ENCODE measurements at regions not wholly inside any gene's neighbourhood (a gene's known extent, or its start where the extent isn't known, plus 50 kb on each side); places are given as distances from the start of the nearest gene placed in this dataset.

DNA sequence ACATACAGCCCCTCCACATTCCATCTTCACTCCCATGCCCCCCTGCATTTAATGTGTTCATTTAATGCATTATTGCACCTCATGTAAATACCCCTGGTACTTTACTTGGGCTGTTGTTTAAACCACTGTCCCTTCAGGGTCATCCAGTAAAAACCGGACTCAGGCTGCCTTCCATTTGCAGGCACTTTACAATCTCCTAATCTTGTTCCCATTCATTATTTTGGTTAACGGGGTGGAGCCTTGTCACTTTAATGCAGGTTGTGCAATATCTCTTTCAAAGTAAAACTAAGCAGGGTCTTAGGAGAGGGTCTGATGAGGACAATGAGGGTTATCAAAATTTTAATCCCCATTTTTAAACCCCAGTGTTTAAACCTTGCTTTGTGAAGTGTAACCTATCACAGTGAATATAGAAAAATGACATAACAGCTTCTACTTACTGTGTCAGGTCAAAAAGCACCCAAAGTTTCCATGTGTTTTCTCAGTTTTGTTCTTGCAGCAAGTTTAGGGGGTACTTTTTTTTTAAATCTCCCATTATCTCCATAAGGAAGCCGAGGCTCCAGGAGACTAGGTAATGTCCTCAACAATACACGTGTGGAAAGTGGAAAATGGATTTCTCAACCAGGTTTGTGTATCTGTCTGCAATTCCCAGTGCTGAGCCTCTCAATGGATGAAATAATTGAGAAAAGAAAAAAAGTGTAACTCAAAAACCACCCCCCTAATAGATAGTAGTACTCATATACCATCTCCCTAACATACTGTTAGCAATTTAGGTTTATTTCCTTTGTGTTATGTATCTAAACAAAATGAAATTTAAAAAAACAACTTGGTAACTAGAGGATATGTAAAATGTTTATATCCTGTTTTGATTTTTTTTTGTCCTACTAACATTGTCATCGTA lies 54.2 kb upstream of the SPRY4 start:
- Histone ChIP-seq H3K4me1 (ENCODE audit: control insufficient read depth in 1 of 2, low read depth in 2 of 2) (no peaks in the 10 kb centered on the region), H3K36me3 (no peaks in the 10 kb centered on the region), H3K9me3 (no peaks in the 10 kb centered on the region), H3K27me3 (replicated peaks; ENCODE audit: insufficient read depth) (no peaks in the 10 kb centered on the region), H3K27ac (no peak overlapping the region), H3K4me3 (no peak overlapping the region)
- no peak for ATAC-seq (ENCODE audit: insufficient number of reproducible peaks, low FRiP score, low read depth)
- no peak for DNase-seq (ENCODE audit: low spot score)
- TF ChIP-seq, protein P1, sequence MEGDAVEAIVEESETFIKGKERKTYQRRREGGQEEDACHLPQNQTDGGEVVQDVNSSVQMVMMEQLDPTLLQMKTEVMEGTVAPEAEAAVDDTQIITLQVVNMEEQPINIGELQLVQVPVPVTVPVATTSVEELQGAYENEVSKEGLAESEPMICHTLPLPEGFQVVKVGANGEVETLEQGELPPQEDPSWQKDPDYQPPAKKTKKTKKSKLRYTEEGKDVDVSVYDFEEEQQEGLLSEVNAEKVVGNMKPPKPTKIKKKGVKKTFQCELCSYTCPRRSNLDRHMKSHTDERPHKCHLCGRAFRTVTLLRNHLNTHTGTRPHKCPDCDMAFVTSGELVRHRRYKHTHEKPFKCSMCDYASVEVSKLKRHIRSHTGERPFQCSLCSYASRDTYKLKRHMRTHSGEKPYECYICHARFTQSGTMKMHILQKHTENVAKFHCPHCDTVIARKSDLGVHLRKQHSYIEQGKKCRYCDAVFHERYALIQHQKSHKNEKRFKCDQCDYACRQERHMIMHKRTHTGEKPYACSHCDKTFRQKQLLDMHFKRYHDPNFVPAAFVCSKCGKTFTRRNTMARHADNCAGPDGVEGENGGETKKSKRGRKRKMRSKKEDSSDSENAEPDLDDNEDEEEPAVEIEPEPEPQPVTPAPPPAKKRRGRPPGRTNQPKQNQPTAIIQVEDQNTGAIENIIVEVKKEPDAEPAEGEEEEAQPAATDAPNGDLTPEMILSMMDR (IDR thresholded peaks at IDR 0.05): no peak

DNA sequence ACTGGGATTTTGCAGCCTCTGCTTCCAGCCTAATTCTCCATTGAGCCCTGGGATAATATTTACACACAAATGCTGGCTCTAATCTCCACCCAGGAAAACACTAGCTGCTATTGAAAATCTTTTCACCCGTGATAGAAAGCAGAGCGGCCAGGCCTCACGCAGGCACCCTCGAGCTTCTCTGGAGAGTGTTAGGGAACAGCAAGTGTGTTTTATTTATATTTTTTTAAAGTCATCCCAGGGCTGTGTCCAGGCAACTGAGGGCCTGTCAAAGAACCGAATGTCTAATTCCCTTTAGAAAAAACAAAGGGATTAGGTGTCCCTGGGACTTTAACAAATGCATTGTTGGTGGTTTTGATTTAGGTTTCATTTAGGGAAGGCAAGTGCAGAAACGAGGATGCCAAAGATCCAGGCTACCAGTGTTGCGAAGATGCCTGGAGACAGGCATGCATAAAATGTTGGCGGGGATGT lies 51.2 kb upstream of the SPRY4 start:
- H3K4me3 ChIP-seq: no peak overlapping the region
- H3K27me3 ChIP-seq (replicated peaks; ENCODE audit: insufficient read depth): no peaks in the 10 kb centered on the region
- H3K27ac ChIP-seq: no peak overlapping the region
- TF ChIP-seq, protein P1 (IDR thresholded peaks at IDR 0.05): no peak
- DNase-seq (ENCODE audit: low spot score): no peak
- H3K4me1 ChIP-seq (ENCODE audit: control insufficient read depth in 1 of 2, low read depth in 2 of 2): no peaks in the 10 kb centered on the region
- no peaks in the 10 kb centered on the region for H3K36me3 ChIP-seq
- ATAC-seq (ENCODE audit: insufficient number of reproducible peaks, low FRiP score, low read depth): no peak
- no peaks in the 10 kb centered on the region for H3K9me3 ChIP-seq
